Activated T-helper 9 cell treated with anti-CD3 and anti-CD28 coated beads, Interleukin-2, amount 50 U/mL, for 16 hours (primary cell): ENCODE measurements at regions not wholly inside any gene's neighbourhood (a gene's known extent, or its start where the extent isn't known, plus 50 kb on each side); places are given as distances from the start of the nearest gene placed in this dataset.
"Not testable (repeated sequence)": the region's sequence is repeated elsewhere in the genome, so short reads cannot be mapped to it uniquely, and the experiment has no call there.

ENCODE experiments used
- DNase-seq: peaks from one replicate; pipeline ENCODE4 v3.0.0-alpha.2; 2020; ENCODE audit warnings: low read depth

DNA sequence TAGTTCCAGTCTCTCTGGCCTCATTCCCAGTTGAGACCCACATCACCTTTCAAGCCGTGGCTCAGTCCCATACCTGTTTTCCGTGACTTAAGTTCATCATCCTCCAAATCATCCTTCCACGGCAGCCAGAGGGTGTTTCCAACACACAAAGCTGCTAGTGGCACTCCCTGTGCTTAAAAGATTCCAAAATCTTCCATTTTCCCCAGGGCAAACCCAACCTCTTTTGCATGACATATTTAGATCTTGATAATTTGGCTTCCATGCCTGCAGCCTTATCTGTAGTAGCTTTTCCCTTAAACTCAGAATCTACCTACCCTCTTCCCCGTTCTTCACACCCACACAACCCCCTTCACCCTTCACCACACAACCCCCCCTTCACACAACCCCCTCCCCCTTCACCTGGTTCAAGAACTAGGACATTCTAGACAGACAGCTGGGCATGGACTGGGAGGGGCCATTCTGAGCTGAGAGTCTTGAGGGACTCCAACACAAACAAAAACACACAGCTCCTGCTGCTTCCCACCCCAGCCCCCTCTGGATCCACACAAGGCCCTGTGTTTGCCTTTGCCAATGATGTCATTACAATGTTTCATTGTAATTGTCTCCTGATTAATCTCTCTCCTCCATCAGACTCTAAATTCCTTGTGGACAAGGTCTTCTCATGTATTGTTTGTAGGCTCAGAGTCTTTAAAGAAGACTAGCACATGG lies 268.2 kb downstream of the SH3GL2 start:
- no peak for DNase-seq

DNA sequence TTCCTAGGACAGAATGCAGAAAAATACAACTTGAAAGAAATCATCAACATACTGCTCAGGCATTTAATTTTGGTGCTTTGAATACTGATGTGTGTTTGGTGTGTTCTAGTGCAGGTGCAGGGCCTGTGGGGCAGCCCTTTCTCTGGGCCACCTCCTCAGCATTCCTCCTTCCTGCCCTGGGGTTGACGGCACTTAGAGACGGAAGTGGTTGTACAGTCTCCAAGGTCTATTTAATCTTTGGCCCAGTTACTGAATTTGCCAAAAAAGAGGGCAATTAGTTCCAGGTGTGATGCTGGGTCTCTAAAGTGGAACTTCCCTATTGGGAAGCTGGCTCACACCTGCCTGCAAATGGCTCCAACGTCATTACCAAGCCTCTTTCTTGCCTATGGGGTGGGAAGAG lies 269.0 kb downstream of the SH3GL2 start:
- DNase-seq, result no peak

DNA sequence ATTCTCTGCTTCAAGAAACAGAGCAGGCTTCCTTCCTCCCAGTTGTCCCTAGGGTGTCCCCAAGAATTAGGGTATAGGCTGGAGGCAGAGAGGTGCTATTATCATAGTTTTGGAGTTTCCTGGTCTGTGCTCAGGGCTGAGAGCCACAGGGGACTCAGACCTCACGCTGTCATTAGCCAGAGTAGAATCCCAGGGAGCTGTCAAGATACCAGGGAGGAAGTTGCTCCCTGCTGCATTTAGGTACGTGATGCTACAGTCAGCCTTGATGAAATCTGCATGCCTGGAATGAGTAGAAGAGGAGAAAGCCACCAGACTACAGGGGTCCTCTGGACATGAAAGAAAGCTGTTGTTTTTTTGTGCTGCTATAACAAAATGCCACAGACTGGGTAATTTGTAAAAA lies 273.2 kb downstream of the SH3GL2 start:
- DNase-seq, result no peak

DNA sequence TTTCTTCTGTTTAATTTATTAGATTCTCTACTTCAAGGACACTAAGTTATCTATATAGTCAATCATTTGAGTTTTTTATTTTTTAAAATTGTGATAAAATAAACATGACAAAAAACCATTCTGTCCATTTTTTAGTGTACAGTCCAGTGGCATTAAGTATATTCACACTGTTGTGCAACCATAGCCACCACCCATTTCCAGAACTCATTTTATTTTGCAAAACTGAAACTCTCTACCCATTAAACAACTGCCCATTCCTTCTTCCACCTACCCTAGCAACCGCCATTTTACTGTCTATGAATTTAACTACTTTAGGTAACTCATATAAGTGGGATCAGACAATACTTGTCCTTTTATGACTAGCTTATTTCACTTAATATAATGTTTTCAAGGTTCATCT lies 275.6 kb downstream of the SH3GL2 start:
- DNase-seq, result no peak

DNA sequence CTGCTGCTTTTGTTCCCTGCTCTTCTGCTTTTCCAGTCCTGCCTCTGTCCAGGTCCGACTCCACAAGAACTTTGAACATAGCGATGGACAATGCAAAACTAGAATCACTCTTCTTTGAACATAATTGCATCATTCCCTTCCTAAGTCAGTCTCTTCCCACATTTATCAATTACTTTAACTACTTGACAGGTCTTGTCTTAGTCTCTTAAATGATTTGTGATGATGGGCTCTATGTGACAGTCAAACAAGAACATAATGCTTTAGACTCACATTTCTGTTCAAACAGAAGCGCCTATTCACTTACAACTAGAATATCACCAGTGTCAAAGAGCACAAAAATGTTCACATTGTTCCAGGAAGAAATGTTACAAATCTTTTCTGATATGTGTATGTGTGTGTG lies 278.1 kb downstream of the SH3GL2 start:
- DNase-seq, result no peak

DNA sequence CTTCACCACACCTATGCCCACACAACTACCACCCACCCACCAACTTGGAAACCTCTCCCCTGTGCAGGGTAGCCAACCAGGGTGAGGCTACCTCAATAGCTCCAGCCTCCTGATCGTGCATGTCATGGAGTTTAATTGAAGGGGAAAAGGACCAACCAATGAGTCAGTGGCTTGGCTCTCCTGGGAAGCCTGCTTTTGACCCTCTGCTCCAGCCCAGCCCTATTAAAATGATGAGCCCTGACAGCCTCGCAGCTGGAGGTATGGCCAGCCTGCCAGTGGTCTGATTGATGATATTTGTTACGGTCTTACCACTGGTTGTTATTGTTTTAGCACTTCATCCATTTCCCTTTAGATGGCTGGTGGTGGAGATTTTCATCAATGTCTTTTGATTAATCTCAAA lies 280.4 kb downstream of the SH3GL2 start:
- no peak for DNase-seq

DNA sequence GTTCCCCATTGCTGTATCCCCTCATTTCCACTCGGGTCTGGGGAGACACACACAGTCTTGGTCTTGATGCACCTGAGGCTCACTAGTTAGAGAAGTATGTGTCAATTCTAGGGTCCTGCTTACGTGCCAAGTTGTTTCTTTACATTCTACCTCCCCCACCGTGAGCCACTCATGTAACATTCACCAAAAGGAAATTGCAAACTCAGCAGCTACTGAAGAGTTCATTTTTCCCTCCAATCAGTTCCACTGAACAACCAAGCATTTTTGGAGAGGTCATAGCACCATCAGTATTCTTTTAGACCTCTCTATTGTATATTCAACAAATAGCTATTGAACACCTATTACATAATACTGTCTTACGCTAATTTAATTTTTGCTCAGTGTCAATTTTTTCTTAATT lies 281.1 kb downstream of the SH3GL2 start:
- DNase-seq, result no peak

DNA sequence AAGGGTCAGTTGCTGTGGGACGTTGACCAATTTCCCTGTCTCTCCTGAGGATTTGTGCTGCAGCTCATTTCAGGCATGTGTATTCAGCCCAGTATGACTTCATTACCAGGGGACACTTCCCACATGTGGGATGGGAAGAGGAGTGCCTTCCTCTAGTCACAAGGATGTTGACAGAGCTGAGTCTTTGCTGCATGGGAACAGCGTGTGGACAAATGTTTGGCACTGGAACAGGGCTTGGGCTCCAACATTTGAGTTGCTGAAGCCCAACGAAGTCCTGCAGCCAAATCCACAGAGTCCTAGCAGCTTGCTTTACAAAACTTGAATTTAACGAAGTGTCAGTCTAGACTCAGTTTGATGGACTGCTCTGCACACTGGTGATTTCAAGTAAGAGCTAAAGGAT lies 283.2 kb downstream of the SH3GL2 start:
- no peak for DNase-seq

DNA sequence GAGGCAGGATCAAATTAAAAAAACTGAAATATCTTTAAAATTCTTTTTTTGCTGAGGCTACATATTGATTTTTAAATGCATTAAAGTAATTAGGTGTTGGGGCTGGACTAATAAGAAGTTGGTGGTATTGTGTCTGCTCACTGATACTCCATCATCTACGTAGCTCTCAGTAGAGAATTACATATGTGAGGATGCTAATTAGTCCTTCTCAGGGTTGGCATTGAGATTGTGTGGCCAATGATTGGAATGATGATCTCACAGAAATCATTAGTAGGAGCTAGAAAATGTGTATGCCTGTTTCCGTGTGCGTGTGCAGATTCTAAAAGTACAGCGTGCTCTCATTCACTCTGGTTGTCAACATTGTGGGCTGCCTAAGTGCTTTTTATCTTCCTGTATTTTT lies 283.8 kb downstream of the SH3GL2 start:
- DNase-seq, result no peak

DNA sequence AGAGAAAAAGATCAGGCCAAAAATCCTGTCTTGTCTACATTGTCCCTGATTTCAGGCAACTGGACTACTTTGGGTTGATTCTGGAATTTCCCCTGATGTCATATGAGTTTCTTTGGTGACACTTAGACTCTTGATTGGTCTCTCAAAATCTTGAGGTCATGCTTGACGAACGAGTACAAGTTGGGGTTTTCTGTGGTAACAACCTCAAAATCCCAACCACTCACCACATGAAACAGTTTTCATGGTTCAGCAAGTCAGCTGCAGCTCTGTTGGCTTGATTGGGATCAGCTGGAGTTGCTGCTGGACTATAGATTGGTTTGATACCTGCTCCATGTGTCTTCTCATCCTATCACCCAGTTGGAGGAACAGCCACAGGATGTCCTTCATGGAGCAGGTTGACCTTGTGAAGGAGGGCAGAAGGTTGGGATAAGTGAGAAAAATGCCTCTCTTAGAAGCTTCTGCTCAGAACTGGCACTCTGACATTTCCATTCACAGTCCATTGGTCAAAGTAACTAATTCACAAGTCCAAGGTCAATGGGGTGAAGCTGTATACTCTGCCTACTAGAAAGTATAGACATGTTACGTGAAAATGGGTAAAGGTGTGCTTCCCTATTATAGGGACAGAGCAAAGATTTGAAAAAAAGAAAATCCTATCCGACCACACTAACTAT lies 284.5 kb downstream of the SH3GL2 start:
- DNase-seq, result no peak

DNA sequence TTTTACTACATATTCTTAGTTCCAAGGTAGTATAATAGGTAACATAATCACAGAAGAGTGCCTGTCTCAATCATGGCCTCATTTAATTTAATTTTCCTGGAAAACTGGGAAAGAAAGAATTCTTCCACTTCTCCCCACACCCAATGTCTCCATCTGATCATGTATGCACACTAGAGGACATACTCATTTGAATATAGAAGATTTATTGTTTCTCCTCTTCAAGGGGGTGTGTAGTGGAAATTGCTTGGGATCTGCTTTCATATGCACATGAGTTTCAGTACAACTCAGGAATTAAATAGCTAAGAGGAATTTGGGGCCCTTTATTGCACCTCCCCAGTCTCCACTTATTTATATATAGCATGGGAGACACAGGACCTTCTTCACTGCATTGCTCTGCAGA lies 285.1 kb downstream of the SH3GL2 start:
- no peak for DNase-seq

DNA sequence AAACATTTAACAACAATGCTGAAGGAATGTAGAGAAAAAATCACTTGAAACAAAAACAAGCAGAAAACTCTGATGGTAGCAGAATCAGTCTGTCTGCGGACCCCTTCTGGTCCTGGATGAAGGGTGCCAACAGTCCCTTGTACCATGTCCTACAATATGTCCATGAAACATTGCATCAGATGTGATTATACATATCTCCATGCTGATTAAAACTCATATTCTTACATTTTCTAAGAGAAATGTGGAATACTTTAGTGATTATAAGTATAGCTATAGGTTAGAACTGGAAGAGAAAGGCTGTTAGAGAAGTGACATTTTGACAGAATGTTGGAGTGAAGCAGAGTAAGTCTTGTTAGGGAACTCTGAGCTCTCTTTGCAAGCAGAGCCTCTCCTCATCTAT lies 286.1 kb downstream of the SH3GL2 start:
- no peak for DNase-seq

DNA sequence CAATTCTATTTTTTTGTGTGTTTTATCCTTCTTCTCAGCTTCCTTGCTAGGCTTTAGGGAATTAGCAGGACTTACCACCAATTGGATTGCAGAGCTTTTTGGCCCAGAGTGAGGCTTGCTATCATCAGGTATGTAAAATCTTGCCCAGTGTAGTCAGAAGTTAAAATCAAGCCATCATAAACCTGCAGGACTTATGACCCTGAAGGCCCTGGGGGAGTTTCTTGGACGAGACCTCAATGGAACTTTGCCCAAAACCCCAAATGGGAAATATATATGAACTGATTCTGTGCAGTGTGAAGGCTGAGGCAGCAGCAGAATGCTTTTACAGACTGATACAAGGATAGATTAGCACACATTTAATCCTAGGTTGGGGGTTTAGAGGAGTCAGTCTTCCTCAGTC lies 287.0 kb downstream of the SH3GL2 start:
- DNase-seq, result no peak

DNA sequence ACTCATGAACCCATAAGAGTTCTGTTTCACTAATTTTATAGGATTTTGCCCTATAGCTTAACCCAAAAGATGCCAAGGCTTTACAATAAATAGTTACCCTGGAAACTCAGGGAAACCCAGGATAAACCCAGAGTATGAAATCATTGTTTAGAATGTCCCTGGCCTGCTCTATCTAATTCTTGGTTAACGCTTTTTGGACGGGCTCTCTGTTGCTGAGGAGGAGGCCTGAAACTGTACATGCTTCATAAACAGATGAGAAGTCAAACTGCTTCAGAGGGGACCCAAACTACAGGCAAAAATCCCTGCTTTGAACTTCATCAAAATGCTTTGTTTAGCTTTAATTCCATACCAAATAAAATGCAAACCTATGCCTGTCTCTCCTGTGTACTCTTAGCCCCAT lies 291.9 kb downstream of the SH3GL2 start:
- DNase-seq, result no peak

DNA sequence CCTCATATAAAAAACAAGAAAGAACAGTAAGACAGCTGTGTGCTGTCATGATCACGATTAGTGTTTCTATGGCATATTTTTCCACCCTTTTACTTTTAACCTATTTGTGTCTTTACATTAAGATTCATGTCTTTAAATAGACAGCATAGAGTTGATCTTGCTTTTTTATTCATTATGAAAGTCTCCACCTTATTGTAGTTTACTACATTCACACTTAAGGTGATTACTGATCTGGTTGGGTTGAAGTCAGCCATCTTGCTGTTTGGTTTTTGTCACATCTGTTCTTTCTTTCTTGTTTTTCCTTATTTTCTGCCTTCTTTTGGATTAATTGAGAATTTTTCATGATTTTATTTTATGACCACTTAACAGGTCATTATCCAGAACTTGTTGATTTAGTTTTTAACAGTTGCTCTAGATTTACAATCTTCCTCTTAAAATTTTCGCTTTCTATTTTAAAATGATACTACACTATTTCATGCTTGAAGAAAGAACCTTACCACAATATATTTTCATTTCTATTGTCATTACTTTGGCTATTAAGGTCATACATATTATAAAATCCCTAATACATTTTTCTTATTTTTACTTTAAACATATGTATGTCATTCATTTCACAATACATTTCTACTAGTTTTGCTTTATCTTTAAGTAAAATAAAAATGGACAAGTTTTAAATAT lies 292.5 kb downstream of the SH3GL2 start:
- no peak for DNase-seq

DNA sequence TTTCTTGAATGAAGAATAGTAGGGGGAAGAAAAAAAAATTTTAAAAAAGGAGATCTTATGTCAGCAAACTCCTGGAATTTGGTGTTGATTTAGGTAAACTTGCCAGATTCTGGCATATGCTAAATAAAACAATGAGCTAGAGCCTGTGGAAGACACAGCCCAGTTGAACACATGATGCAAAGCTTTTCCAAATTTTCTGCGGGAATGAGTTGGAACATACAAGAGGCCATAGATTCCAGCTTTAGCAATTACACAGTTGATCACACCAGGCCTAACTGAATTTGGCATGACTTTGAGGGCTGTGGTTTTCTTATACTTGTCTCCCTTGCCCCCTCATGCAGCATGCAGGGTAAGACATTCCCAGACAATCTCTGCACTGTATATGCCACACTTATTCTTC lies 297.0 kb downstream of the SH3GL2 start:
- no peak for DNase-seq

DNA sequence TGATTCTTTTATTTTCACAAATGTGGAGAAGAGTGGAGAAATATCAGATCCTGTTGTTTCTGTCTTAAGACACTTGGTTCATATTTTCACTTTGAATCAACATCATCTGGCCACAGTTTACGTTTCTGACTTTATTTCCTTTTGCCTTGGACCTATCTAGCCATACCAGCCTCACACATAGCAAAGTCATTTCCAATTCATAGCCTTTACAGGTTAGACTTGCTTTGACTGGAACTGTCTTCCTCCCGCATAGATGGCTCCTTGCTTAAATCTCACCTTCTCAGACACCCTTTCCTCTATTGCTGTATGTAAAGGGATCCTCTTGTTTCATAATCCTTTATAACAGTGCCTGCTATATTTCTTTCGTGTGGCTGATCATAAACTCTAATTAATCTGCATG lies 297.8 kb downstream of the SH3GL2 start:
- DNase-seq, result no peak

DNA sequence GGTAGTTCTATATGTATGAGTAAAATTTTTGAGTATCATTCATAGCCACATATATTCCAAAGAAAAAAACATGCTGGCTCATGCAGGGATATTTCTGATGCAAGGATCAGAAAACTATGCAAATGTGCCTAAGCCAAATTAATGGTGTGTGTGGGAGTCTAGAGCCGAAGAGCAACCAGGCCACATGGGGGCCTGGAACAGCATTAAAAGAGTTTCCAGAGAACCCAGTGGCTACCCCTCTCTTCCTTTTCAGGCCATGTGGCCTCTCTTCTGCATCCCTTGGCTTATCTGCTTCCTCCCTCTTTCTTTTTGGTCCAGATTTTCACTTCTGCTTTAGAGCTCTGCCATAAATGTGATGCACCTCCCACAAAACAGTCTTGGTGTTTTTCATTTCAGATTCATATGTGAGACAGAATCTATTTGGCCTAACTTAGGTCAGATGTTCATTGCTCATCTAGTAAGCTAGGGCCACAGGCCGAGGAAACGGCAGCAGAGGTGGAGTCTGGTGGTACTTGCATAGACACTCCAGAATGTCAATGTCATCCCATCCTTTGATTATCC lies 300.0 kb downstream of the SH3GL2 start:
- no peak for DNase-seq

DNA sequence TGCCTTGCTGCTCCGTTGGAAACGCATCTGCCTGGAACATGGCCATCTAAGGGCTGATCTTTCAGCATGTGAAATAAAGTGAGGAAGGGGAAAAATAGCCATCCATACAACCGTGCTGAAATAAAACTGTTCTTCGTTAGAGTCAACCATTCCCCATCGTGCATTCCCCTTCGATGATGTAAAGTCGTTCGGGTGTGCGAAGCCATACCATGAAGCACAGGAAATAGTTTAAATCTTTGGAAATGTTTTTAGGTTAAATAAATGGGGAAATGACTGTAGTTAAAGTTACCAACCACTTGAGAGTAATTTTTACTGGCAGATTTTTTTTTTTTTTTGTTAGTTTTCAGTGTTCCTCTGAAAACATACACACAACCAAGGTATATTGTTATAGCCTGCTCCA lies 302.5 kb downstream of the SH3GL2 start:
- no peak for DNase-seq

DNA sequence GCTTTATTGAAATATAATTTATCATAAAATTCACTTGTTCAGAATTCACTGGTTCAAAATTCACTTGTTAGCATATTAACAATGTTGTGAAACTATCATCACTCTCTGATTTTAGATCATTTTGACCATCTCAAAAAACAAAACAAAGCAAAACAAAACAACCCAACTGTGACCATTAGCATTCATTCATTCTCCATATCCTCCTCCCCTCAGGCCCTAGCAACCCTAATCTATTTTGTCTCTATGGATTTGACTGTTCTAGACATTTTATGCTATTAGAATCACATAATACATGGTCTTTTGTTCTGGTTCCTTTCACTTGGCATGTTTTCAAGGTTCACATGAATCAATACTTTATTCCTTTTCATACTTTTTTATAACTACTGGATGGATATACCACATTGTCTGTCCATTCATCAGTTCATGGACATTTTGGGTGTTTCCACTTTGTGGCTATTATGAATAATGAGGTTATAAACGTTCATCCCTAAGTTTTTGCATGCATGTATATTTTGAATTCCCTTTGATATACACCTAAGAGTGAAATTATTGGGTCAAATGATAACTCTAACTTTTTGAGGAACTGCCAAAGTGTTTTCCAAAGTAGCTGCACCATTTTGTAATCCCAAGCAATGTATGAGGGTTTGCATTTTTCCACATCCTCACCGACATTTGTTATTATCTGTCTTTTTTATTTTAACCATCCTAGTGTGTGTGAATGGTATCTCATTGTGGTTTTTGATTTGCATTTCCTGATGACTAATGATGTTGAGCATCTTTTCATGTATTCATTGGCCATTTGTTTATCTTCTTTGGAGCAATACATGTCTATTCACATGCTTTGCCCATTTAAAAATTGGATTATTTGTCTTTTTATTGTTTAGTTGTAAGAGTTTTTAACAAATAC lies 304.1 kb downstream of the SH3GL2 start:
- DNase-seq, result no peak

DNA sequence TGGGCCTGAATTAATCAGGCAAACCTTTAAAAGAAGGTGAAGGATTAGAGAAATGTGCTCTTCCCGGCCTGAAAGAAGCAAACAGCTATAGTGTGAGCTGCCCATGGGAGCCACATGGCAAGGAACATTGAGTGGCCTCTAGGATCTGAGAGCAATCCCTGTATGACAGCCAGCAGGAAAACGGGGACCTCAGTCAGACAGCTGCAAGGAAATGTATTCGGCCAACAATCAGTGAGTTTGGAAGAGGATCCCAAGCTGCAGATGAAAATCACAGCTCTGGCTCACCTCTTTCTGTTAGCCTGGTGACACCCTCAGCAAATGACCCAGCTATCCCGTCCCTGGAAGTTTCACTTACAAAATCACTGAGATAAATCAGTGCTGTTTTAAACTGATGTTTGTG lies 309.2 kb downstream of the SH3GL2 start:
- DNase-seq, result no peak

DNA sequence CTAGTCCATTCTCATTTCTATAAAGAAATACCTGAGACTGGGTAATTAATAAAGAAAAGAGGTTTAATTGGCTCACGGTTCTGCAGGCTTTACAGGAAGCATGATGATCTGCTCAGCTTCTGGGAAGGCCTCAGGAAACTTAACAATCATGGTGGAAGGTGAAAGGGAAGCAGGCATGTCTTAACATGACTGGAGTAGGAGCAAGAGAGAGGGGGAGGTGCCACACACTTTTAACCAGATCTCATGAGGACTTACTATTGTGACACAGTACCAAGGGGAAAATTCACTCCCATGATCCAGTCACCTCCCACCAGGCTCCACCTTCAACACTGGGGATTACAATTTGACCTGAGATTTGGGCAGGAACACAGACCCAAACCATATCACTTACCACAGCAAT lies 310.1 kb downstream of the SH3GL2 start:
- DNase-seq, result not testable (repeated sequence)
